Liver (tissue), 8 donors: ENCODE measurements at regions not wholly inside any gene's neighbourhood (a gene's known extent, or its start where the extent isn't known, plus 50 kb on each side); places are given as distances from the start of the nearest gene placed in this dataset.
A peak's percentile ranks its signal among the peaks of the same experiment; 100 is the strongest.

ENCODE experiments used
- DNase-seq: peaks from one replicate; pipeline ENCODE4 v3.0.0-alpha.2; 2017; ENCODE audit warnings: low spot score
- H3K27ac ChIP-seq, 2 donors: one replicate each; pipeline ENCODE4 v1.7.0; 2013; ENCODE audit warnings: inconsistent platforms in 2 of 2, low read length in 2 of 2, control low read depth in 1 of 2, low read depth in 1 of 2, mild to moderate bottlenecking in 1 of 2
- H3K27me3 ChIP-seq, 4 donors: one replicate each; pipeline versions ENCODE4 v1.6.1 to v1.7.0; 2013; ENCODE audit warnings: low read length in 3 of 4, inconsistent platforms in 1 of 4, mild to moderate bottlenecking in 1 of 4, moderate library complexity in 1 of 4; ENCODE audit not compliant: control insufficient read depth in 4 of 4, insufficient read depth in 4 of 4
- H3K36me3 ChIP-seq, 4 donors: one replicate each; pipeline versions ENCODE4 v1.6.1 to v1.7.0; 2013; ENCODE audit warnings: low read length in 3 of 4, mild to moderate bottlenecking in 3 of 4, low read depth in 1 of 4, moderate library complexity in 1 of 4; ENCODE audit not compliant: control insufficient read depth in 4 of 4, insufficient read depth in 3 of 4
- H3K4me1 ChIP-seq, 4 donors: one replicate each; pipeline versions ENCODE4 v1.6.1 to v1.7.0; 2013; ENCODE audit warnings: low read length in 3 of 4, mild to moderate bottlenecking in 3 of 4, moderate library complexity in 1 of 4; ENCODE audit not compliant: control insufficient read depth in 4 of 4, insufficient read depth in 4 of 4
- H3K4me3 ChIP-seq, 3 donors: one replicate each; pipeline versions ENCODE4 v1.6.1 to v1.7.0; 2013; ENCODE audit warnings: low read length in 3 of 3, control low read depth in 1 of 3, low read depth in 1 of 3, mild to moderate bottlenecking in 1 of 3
- H3K9ac ChIP-seq, 2 donors: one replicate each; pipeline ENCODE4 v1.7.0; 2013; ENCODE audit warnings: low read length in 2 of 2, mild to moderate bottlenecking in 2 of 2, moderate library complexity in 2 of 2, control low read depth in 1 of 2, low read depth in 1 of 2
- H3K9me3 ChIP-seq, 4 donors: one replicate each; pipeline versions ENCODE4 v1.6.1 to v1.7.0; 2013; ENCODE audit warnings: low read length in 3 of 4; ENCODE audit not compliant: control insufficient read depth in 4 of 4
- ATF3 ChIP-seq: IDR thresholded peaks from 2 replicates; pipeline ENCODE4 v1.6.1; 2016; ENCODE audit warnings: antibody characterized with exemption
- CTCF ChIP-seq: fragments of 150-350 bp; IDR thresholded peaks from 2 replicates; pipeline ENCODE4 v1.5.1; 2017; ENCODE audit warnings: improper control_type of control experiment, low read depth, low read length; ENCODE audit not compliant: missing input control
- EGR1 ChIP-seq, 2 donors: IDR thresholded peaks; 2 replicates each; pipeline ENCODE4 v1.6.1; 2016 to 2018; ENCODE audit warnings: antibody characterized with exemption in 2 of 2, low read depth in 2 of 2
- FOXA1 ChIP-seq: IDR thresholded peaks from 2 replicates; pipeline ENCODE4 v1.6.1; 2016; ENCODE audit warnings: antibody characterized with exemption
- FOXA2 ChIP-seq: IDR thresholded peaks from 2 replicates; pipeline ENCODE4 v1.6.1; 2016; ENCODE audit warnings: antibody characterized with exemption
- GABPA ChIP-seq, 2 donors: IDR thresholded peaks in 1 of 2; conservative IDR thresholded peaks in 1 of 2; 2 replicates each; pipeline ENCODE4 v1.6.1; 2016; ENCODE audit warnings: antibody characterized with exemption in 2 of 2, mild to moderate bottlenecking in 1 of 2, moderate library complexity in 1 of 2
- HNF4A ChIP-seq, 2 donors: conservative IDR thresholded peaks; 2 replicates each; pipeline ENCODE4 v1.6.1; 2016; ENCODE audit warnings: antibody characterized with exemption in 2 of 2, mild to moderate bottlenecking in 2 of 2
- HNF4G ChIP-seq: IDR thresholded peaks from 2 replicates; pipeline ENCODE4 v1.6.1; 2016; ENCODE audit warnings: antibody characterized with exemption
- JUND ChIP-seq, 2 donors: IDR thresholded peaks; 2 replicates each; pipeline ENCODE4 v1.6.1; 2016; ENCODE audit warnings: antibody characterized with exemption in 2 of 2
- MAX ChIP-seq: IDR thresholded peaks from 2 replicates; pipeline ENCODE4 v1.6.1; 2016; ENCODE audit warnings: antibody characterized with exemption
- NR2F2 ChIP-seq: IDR thresholded peaks from 2 replicates; pipeline ENCODE4 v1.6.1; 2016; ENCODE audit warnings: antibody characterized with exemption
- RAD21 ChIP-seq, 2 donors: IDR thresholded peaks; 2 replicates each; pipeline ENCODE4 v1.6.1; 2016; ENCODE audit warnings: antibody characterized with exemption in 2 of 2, mild to moderate bottlenecking in 2 of 2
- REST ChIP-seq: IDR thresholded peaks from 2 replicates; pipeline ENCODE4 v1.6.1; 2016; ENCODE audit warnings: antibody characterized with exemption, mild to moderate bottlenecking
- RXRA ChIP-seq, 2 donors: IDR thresholded peaks; 2 replicates each; pipeline ENCODE4 v1.6.1; 2017 to 2018; ENCODE audit warnings: antibody characterized with exemption in 2 of 2, mild to moderate bottlenecking in 1 of 2
- SP1 ChIP-seq: IDR thresholded peaks from 2 replicates; pipeline ENCODE4 v1.6.1; 2018; ENCODE audit warnings: antibody characterized with exemption, mild to moderate bottlenecking
- TAF1 ChIP-seq: conservative IDR thresholded peaks from 2 replicates; pipeline ENCODE4 v1.6.1; 2016; ENCODE audit warnings: antibody characterized with exemption, mild to moderate bottlenecking
- YY1 ChIP-seq: IDR thresholded peaks from 2 replicates; pipeline ENCODE4 v1.6.1; 2016; ENCODE audit warnings: antibody characterized with exemption, mild to moderate bottlenecking
- ZBTB33 ChIP-seq: IDR thresholded peaks from 2 replicates; pipeline ENCODE4 v1.6.1; 2016; ENCODE audit warnings: antibody characterized with exemption
- WGBS: extraction: QIAGEN DNeasy Blood & Tissue Kit; methylation state at CpG from one replicate; pipeline ENCODE4 v1.1.7; 2013; 5-methylcytosine and 5-hydroxymethylcytosine counted together
- donor health status: healthy.
- donor health status: healthy.
- donor health status: healthy.
- donor health status: healthy.
- donor health status: healthy.

GRCh38 chr6:159601211-159601610 is 91.8 kb downstream of the SOD2 start:
- Histone ChIP-seq H3K27me3 (no peaks in the 10 kb centered on the region), H3K36me3 (no peaks in the 10 kb centered on the region), H3K9me3 (no peaks in the 10 kb centered on the region), H3K4me3 (no peak overlapping the region), H3K27ac (no peak overlapping the region), H3K4me1 (no peaks in the 10 kb centered on the region), H3K9ac (no peak overlapping the region)
- 76% methylated on average over 6 of the region's 6 CpGs for WGBS
- TF ChIP-seq JUND (IDR thresholded peaks at IDR 0.05), result no peak
- no peak for TF ChIP-seq YY1
- no peak for TF ChIP-seq EGR1 (IDR thresholded peaks at IDR 0.05; ENCODE audit: low read depth in 2 of 2)
- TF ChIP-seq NR2F2, result no peak
- TF ChIP-seq HNF4A (conservative IDR thresholded peaks at IDR 0.05), result no peak
- TF ChIP-seq MAX, result no peak
- TF ChIP-seq RAD21 (IDR thresholded peaks at IDR 0.05), result no peak
- no peak for TF ChIP-seq CTCF
- TF ChIP-seq GABPA (IDR thresholded peaks at IDR 0.05 in 1 of 2, conservative IDR thresholded peaks at IDR 0.05 in 1 of 2), result no peak
- TF ChIP-seq HNF4G, result no peak
- no peak for TF ChIP-seq FOXA1
- TF ChIP-seq TAF1, result no peak
- TF ChIP-seq RXRA (IDR thresholded peaks at IDR 0.05), result no peak
- no peak for TF ChIP-seq ZBTB33
- no peak for TF ChIP-seq ATF3
- TF ChIP-seq FOXA2, result no peak
- no peak for TF ChIP-seq REST
- no peak for DNase-seq

- Histone ChIP-seq H3K27me3 (no peaks in the 10 kb centered on the region), H3K4me1 (peaks cover 0 to 3% (median 0%) of the 10 kb centered on the region in 4 donors), H3K27ac (no peak overlapping the region), H3K9me3 (no peaks in the 10 kb centered on the region), H3K9ac (no peak overlapping the region), H3K36me3 (no peaks in the 10 kb centered on the region), H3K4me3 (no peak overlapping the region)
- DNase-seq, result no peak
- 45% methylated on average over 3 of the region's 3 CpGs for WGBS
- peak in 1 of 2 donors; percentile 67 for TF ChIP-seq JUND (IDR thresholded peaks at IDR 0.05)
- no peak for TF ChIP-seq REST
- TF ChIP-seq ZBTB33, result no peak
- peak; percentile 77 to 87 for TF ChIP-seq HNF4A (conservative IDR thresholded peaks at IDR 0.05)
- peak; percentile 10 for TF ChIP-seq FOXA2
- peak; percentile 38 for TF ChIP-seq HNF4G
- TF ChIP-seq RXRA (IDR thresholded peaks at IDR 0.05), result peak; percentile 25 to 65
- peak; percentile 3 to 35 for TF ChIP-seq RAD21 (IDR thresholded peaks at IDR 0.05)
- TF ChIP-seq SP1, result peak; percentile 60
Observed at GRCh38 chr6:159595173-159595572, 97.9 kb downstream of the SOD2 start.
